ENCODE measurements at regions not wholly inside any gene's neighbourhood (a gene's known extent, or its start where the extent isn't known, plus 50 kb on each side); places are given as distances from the start of the nearest gene placed in this dataset.

- no peak for TF ChIP-seq SUZ12 (IDR thresholded peaks at IDR 0.05; ENCODE audit: low read length)
Observed at GRCh38 chr17:77827511-77827910, 131.0 kb upstream of the TNRC6C start (continued).
